CD4-positive, alpha-beta T cell treated with Interleukin-10 for 1 hour (primary cell): ENCODE measurements at regions not wholly inside any gene's neighbourhood (a gene's known extent, or its start where the extent isn't known, plus 50 kb on each side); places are given as distances from the start of the nearest gene placed in this dataset.
"Not testable (repeated sequence)": the region's sequence is repeated elsewhere in the genome, so short reads cannot be mapped to it uniquely, and the experiment has no call there.

ENCODE experiments used
- DNase-seq: peaks from one replicate; pipeline ENCODE4 v3.0.0-alpha.2; 2020

DNA sequence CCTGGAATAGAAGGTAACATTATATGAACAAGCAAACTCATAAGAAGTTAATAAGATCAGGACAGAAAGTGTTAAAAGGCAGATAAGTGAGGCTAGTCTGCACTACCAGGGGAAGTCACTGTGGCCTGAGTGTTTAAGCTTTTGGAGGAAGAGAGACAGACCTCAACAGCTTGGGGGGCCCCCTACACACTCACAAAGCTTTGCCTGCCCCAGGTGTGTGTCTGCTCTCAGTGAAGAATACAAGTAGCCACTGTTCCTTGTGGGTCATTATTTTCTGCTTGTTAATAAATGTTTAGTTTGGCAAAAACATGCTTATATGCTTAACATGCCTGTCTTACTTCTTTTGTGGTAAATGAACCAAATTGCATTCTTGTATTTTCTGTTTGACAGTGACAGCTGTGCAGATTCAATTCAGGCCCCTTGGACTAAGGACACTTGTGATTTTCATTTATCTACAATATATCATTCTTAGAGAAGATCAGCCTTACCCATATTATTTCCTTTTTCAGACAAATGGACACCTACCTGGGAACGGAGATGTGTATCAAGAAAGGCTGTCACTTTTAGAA is 50.7 kb upstream of the C12orf71 start:
- DNase-seq = no peak

DNA sequence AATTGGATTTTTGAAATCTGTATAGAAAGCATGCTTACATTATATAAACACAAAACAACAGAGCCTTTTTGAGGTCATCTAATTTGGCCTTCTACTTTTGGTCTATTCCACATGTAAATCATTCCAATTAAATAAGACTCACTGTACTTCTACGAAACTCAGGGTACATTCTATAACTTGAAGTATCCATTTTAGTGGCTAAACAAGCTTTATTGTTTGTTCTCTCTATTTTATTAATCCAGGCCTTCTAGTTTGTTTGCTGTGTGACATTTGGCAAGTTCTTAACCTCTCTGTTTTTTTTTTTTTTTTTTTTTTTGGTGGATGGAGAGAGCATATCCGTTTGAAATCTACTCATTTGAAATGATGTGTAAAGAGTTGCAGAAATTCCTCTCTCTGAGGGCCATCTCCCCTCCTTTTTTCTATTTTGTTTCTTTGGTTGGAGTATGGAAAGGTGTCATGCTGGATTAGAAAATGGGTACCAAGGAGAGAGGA is 58.1 kb upstream of the C12orf71 start:
- DNase-seq = no peak

DNA sequence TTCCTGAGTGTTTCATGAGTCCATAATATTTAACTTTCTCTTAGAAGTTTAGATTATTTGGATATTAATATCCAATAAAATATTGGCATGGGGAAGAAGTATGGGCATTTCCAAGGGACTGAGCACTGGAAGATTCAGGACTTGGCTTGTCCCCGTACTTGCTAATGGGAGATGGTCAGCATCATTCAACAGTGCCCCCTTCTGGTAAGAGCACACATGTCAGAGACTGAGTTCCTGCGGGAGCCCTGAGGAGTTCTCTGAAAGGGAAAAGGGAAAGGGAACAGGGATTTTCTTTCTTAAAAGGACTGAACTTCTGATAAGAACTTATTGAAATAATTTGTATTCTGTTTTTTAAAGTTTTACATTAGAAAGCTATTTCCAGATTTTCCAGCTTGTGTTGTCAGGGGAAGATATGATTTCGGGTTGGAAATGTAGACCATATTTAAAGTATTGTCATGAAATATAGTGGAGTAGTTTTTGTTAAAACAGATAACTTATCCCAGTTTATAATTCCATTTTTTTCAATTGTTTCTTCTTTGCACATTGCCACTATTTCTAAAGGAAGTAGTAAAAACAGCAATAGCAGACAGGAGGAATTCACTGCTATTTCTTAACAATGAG is 59.8 kb upstream of the C12orf71 start:
- DNase-seq = peak; percentile 59

DNA sequence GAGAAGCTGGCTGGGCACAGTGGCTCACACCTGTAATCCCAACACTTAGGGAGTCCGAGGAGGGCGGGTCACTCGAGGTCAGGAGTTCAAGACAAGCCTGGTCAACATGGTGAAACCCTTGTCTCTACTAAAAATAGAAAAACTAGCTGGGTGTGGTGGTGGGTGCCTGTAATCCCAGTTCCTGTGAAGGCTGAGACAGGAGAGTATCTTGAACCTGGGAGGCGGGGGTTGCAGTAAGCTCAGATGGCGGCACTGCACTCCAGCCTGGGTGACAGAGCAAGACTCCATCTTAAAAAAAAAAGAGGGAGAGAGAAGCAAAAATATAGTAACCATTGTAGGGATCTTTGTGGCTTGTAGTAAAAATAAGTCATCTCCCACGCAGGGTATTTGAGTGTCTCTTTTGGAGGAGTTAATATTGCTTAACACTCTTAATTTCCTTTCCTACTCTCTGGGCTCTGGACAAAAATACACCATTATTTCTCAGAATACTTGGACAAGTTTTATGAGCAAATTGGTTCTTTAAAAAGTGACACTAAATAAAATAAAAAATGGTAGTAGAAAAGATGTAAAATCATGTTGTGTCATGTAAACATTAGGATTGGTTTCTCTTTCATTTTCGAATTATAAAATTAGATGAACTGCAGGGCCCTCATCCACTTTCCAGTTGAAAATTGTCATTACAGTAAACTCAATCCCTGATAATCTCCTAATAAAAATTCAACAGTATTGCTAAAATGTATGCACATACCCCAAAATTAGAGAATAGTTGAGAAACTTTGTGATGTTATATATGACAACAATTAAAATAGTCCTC is 61.1 kb upstream of the C12orf71 start:
- DNase-seq = no peak

DNA sequence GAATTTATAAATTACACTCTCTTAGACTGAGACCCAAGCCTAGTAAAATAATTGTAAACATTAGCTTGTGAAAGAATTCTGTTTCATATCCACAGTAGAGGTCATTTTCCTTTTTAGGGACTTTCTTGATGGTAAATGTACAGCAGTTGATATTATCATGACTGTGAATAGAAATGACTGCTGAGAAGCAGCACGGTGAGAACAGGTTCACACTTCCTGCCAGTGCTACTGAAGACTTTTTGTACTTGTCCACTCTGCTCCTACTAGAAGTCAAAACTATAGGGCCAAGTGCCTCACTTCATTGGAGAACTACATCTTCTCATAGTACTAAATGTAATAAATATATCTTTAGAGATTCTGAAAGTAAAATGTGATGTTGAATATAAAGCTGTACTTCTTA is 63.3 kb upstream of the C12orf71 start:
- not testable (repeated sequence) for DNase-seq

DNA sequence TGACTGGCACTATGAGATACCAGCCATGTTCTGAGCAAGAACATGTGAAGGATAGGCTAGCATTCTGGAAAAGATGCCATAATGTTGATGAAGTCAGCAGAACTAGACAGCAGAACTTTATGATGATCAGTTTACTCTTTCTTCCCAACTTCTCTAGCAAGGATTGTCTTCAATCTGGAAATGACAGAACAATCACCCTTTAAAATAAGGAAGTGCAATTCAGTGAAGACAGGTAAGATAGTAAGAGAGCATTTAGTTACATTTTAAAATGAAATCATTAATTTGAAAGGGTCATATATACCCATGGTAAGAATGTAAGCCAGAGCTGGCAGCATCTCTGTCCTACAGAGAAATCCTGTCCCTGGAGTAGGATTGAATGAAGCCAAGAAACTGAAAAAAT is 66.0 kb upstream of the C12orf71 start:
- DNase-seq = no peak

DNA sequence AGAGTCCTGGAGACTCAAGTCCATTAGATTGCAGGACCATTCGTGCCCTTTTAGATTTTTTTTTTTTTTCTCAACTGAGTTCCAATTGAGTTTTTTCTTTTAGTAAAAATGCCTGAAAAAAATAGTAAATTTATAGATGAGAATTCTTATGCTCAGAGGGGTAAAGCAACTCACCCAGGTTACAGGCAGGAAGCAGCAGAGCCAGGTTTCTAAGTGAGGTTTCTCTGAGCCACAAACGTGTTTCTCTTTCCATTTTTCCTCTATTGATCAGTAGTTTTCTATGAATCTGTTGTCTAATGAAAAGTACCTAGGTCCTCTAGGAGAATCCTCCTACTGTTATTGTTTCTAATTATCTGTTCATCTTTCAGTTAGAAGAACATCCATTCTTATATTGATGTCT is 66.4 kb upstream of the C12orf71 start:
- DNase-seq = no peak

DNA sequence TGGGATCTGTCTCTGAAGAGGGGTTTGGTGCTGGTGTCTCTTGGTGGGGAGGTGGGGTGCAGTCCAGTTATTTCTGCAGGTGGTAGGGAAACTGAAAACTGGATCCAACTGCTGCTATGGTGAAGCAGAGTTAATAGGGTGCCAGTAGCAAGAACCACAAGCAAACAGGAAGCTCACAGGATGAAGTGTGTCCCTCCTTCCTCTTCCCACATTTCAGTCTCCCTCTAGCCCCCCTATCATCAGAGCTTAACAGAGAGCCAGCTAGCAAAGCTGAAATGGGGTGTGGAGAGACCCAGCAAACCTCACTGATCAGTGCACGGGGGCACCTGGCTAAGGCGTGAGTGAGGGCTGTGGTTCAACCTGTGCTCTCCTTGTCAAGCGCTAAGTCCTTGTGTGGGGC is 69.1 kb upstream of the C12orf71 start:
- no peak for DNase-seq

DNA sequence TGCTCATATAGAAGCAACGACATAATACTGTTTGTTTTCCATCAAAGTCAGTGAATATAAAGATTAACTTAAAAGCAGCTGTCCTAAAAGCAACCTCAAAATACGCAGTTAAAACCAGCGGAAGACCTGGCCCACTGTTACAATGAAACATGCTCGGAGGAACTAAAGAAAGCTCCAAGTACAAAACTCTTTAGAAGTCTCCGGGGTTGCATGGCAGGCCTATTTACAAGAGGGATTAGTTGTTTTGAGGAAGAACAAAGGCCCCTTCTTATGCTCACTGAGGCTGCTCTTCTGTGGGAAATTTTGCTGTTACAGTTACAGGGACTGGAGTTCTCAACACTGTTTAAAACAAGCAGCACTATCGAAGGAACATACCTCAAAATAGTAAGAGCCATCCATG is 75.9 kb upstream of the C12orf71 start:
- DNase-seq = no peak

DNA sequence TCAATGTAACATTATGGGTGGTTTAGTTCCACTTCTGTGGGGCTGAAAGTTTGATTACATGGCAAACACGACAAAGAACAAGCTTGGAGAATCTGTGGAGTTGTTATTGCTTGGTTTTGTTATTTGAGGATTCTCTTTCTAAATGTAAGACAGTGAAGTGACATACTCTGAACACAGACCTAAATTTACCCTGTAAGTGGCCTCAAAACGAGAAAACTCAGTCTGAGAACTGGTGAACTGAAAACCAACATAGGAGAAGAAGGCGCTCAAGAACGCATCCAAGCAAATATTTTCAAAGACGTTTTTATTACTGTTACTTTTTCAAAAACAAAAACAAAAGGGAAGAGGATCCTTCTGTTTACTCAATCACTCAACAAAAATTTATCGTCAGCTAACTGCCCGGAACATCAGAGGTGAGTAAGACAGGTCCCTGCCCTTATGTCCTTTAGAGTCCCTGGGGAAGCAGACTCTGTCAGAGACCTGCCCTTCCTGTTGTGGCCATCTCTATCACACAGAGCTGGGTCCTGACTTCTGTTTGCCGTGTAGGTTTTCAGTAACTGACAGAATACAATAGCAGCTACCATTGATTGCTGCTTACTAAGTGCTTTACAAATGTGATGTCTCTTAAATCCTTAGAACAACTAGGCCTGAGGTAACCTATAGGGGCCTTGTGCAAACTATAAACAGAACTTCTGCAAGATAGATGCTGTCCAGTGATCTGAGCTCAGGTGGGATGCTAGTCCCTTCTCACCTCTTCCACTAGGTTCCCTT is 79.3 kb upstream of the C12orf71 start:
- DNase-seq = no peak

DNA sequence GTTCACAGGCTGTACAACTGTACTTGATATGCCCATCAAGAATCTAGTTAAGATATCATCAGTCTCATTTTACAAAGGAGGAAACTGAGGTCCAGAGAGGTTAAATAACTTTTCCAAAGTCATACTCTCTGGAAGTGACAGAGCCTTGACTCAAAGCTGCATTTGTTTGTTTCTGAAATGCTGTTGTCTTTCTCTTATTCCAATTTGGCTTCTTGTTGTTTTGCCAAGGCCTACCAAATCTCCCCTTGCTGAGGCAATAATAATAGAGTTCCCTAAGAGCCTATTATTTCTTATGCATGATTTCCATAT is 79.8 kb upstream of the C12orf71 start:
- no peak for DNase-seq

DNA sequence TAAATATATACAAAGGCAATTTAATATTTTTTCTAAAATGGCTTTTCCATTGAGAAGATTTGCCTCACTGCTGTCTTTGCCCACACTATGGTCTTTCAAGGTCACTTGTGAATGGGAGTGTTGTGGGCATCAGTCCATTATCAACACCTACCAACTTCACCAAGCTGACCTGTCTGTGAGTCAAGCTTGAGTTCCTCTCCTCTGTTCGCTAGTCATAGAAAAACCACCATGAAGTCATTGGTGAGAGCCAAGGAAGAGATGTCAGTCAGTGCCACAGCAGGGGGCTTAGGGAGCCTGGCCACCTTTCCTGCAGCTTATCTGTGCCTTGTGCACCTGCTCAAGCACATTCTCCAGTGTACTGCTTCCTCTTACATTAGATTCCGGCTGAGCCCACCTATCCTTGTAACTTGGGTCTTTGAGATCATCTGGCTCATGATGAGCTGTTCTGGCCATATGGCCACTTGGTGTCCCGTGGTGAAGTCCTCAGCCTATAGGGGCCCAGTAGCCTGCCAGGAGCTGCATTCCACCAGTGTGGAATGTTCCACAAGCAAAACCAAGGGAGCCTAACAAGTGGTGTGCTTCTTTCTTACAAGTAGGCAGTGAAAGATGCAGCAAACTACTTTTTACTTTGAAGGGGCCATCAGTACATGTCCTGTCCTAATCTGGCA is 80.8 kb upstream of the C12orf71 start:
- DNase-seq = no peak

DNA sequence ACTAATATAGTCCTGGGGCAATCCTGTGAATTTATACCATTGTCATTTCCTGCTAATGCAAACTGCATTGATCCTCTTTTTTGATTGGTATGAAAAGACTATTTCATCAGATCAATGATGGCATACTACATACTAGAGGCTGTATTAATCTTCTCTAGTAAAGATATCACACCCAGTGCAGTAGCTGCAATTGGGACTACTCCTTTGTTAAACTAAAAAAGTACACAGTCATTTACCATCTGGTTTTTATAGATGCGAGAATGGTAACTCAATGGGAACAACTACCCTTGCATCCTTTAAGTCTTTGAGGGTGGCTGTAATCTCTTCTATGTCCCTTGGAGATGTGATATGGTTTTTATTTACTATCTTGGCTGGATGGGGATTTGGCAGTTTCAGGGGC is 80.2 kb upstream of the STK38L start:
- no peak for DNase-seq

DNA sequence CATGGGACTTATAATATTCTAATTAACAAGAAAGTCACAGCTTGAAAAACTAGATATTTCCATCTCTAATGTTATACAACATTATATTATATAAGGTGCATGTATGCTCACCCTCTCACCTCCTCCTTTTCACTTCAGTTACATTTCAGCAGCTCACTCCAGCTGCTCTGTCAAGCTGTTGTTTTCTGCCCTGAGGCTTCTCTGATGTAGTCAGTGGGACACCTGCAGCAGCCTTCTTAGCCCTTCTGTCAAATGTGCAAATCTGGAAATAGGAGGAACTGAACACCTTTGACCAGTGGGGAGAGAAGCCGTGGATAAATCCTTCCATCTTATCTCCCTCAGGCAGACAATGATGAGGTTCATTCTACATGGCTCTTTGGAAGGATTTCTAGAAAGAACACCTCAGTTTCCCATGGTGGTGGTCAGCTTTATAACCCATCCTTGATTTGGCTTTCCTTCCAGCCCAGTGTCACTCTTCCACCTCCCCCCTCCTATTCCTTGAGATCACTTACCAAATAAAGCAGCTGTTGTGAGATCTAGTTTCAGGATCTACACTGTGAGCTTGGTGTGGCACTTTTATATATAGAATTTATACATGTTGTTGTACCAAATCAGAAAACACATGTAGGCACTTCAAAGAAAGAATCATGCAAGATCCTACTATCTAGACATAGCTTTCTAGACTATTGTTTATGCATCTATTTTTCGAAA is 79.6 kb upstream of the STK38L start:
- DNase-seq = no peak

DNA sequence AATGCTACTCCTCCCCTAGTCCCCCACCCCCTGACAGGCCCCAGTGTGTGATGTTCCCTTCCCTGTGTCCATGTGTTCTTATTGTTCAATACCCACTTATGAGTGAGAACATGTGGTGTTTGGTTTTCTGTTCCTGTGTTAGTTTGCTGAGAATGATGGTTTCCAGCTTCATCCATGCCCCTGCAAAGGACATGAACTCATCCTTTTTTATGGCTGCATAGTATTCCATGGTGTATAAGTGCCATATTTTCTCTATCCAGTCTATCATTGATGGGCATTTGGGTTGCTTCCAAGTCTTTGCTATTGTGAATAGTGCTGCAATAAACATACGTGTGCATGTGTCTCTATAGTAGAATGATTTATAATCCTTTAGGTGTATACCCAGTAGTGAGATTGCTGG is 78.1 kb upstream of the STK38L start:
- not testable (repeated sequence) for DNase-seq

DNA sequence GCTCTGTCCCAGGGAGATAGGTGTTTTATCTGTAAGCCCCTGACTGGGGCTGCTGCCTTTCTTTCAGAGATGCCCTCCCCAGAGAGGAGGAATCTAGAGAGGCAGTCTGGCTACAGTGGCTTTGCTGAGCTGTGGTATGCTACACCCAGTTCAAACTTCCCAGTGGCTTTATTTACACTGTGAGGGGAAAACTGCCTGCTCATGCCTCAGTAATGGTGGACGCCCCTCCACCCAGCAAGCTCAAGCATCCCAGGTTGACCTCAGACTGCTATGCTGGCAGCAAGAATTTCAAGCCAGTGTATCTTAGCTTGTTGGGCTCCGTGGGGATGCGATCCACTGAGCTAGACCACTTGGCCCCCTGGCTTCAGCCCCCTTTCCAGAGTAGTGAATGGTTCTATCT is 72.6 kb upstream of the STK38L start:
- not testable (repeated sequence) for DNase-seq

DNA sequence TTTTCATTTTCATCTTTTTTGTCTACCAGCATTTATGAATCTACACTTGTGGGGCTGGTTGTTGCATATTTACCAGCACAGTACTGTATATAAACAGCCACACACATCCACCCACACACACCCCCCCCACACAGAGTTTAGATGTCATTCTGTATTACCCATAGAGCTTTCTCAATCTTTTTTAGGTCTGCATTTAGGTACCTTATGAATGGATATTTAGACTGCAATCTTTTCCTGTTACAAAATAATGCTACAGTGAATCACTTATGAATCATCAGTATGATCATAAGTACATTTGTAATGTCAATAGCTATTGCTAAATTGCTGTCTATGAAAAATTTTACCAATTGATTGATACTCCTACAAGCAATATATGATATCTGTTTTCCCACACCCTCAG is 67.3 kb upstream of the STK38L start:
- no peak for DNase-seq

DNA sequence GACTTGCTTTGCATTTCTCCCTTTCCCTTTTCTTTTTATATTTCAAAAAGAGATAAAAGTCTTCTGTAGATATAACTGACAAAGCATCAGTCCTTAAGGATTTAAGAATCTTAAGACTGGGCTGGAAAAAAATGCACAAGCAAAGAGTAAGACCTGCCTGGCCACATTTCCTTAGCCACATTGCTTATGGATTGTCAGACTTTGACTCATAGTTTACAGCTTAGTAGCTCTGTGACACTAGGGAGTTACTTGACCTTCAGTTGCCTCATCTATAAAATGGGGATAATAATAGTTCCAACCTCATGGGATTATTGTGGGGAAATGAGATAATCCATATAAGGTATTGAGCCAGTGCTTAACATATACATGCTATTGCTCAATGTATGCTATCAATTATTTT is 66.4 kb upstream of the STK38L start:
- no peak for DNase-seq

DNA sequence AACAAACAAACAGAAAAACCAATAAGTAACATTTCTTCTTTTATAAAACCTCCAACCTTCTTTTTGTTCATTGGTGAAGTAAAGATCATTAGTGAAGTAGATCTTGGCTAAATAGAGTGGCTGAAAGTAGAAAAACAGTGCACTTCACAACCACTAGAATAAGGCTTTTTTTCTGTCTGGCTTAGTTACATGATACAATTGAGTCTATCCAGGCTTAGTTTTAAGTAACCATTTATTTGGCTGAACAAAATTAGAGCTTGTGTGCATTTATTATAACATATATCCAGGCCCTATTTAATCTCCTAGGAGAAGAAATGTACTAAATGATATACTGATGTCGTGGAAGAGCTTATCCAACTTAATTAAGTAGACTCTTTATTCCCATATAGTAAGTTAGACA is 65.8 kb upstream of the STK38L start:
- DNase-seq = no peak

DNA sequence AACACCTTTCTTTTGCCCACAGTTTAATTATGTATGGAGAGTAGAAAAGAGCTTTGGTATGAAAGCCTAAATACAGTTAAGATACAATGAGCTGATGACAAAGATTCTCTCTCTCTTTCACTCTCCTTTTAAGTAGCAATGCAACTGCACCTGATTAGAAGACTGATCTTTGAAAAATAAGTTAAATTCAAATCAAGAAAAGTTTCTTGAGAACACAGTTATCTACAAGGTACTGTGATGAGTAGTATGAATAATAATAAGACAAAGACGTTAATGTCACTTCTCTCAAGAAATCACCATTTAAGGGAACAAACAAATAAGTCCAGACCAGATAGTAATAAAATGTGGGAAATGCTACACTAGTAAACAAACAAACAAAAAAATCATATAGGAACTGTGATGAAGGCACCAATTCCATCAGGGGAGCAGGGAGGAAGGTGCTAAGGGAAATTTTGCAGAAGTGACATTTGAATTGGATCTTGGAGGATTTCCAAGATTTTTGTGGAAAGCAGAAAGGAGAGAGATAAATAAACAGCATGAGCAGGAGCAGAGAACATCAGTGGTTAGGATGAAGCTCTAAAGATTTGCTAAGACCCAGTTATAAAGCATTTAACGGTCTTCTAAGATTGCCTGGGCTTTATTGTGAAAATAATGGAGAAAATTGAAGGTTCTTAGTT is 65.2 kb upstream of the STK38L start:
- no peak for DNase-seq

DNA sequence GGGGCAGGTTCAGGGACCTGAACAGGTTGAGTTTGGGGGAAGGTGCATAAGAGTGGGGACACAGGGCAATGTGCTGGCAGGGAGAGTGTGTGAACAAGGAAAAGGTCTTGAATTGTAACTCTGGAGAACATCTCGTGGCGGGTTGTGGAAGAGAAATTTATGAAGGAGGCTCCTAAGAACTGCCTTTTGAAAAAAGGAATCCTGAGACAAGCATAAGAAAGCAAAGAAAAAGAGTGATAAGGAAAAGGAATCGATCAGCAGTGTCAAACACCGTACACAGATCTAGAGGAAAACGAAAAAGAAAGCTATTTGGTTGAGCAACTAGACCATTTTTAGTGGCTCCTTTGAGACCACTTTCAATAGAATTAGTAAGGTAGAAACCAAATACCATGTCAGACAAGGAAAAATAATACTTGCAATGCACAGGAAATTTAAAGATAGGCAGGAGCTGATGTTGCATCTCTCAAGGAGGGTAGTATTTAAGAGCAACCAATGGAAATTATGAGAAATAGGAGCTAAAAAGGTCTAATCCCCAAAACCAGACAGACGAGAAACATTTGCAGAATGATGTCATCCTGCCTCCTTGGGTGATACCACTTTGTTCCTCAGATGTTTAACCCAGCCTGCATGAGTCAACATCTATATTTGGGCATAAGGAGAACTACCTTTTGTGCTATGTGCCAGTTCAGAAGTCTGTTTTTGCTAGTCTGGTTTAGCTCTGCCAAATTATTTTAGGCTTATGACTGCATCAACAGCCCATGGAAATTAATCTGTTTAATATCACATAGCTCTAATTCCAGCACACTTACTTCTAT is 64.5 kb upstream of the STK38L start:
- peak; percentile 14 for DNase-seq
